ENCODE measurements at regions not wholly inside any gene's neighbourhood (a gene's known extent, or its start where the extent isn't known, plus 50 kb on each side); places are given as distances from the start of the nearest gene placed in this dataset.

GRCh38 chr2:77831471-77831870 lies 309.3 kb upstream of the LRRTM4 start:
- POLR2A ChIA-PET (ENCODE audit: low non-redundant PET): no interaction called here
- H3K27ac ChIP-seq: no peak overlapping the region
- no peak for DNase-seq (ENCODE audit: low spot score)
- CTCF ChIA-PET: no interaction called here
- no peak for TF ChIP-seq CTCF (conservative IDR thresholded peaks at IDR 0.05; ENCODE audit: low read depth)

DNA sequence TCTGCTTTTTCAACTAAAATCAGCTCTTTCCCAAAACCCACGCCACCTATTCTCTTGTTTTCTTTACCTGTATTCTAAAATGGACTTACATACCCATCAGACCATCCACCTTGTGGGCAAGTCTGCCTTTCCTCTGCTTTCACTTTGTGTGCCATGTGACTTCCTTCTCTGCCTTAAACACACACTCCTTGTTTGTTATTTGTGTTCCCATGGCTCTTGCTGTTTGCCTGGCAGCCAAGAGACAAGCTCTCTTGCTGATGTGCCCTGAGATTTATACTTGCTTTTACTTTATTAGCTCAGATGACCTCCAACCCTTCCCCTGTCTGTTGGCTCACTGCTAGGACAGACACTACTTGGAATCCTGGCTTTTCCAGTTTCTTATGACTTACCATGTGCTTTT lies 309.7 kb upstream of the LRRTM4 start:
- POLR2A ChIA-PET (ENCODE audit: low non-redundant PET): no interaction called here
- no peak for TF ChIP-seq CTCF (conservative IDR thresholded peaks at IDR 0.05; ENCODE audit: low read depth)
- CTCF ChIA-PET: no interaction called here
- no peak overlapping the region for H3K27ac ChIP-seq
- DNase-seq (ENCODE audit: low spot score): no peak

DNA sequence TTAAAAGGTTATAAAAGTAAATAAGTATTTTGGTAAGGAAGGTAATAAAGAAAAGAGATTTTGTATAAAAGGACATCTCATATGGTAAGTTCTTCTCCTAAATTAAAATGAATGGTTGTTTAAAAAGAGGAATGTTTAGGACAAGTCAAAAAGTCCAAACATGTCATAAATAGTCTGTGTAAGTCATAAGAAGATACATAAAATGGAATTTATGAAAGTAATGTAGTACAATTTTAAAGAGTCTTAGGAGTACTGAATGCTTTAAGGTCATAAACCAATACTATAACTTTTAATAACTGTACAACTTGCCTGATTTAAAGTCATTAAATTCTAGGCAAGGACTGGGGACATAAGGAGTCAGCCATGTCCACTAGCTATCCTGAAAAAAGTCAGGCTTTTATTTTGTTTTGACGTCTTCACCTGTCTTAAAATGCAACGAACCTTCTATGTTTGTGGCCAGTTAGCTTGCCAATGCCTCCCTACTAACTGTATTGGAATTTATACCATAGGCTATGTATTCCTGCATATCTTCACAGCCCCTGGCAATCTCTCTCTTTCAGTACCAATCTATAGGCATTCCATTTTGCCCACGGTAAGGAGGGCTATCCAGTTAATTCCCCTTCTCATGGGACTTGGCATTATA lies 312.3 kb upstream of the LRRTM4 start:
- POLR2A ChIA-PET (ENCODE audit: low non-redundant PET): no interaction called here
- TF ChIP-seq CTCF (conservative IDR thresholded peaks at IDR 0.05; ENCODE audit: low read depth): no peak
- no peak overlapping the region for H3K27ac ChIP-seq
- CTCF ChIA-PET: interaction anchor here (0.6 kb wide), 1 partner anchor 236 kb away, joined by 3 read pairs; no protein-coding TSS in a partner anchor
- no peak for DNase-seq (ENCODE audit: low spot score)

DNA sequence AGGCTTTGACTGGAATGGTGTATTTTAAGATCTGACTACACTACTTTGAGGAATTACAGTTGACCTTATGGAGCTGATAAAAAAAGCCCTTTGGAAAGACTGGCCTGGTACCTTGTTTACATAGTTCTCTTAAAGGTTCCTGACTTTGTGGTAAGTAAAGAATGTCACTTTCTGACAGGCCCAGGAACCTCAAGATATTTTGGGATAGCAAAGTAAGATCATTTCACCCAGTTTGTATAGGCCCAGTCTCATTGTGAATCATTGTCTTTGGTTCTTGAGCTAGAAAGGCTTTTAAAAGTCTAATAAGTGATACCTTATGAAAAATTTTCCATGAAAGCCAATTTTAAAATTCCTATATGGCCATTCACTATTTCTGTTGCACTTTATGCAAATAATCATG lies 316.3 kb upstream of the LRRTM4 start:
- CTCF ChIA-PET: no interaction called here
- POLR2A ChIA-PET (ENCODE audit: low non-redundant PET): no interaction called here
- TF ChIP-seq CTCF (conservative IDR thresholded peaks at IDR 0.05; ENCODE audit: low read depth): no peak
- no peak for DNase-seq (ENCODE audit: low spot score)
- no peak overlapping the region for H3K27ac ChIP-seq

DNA sequence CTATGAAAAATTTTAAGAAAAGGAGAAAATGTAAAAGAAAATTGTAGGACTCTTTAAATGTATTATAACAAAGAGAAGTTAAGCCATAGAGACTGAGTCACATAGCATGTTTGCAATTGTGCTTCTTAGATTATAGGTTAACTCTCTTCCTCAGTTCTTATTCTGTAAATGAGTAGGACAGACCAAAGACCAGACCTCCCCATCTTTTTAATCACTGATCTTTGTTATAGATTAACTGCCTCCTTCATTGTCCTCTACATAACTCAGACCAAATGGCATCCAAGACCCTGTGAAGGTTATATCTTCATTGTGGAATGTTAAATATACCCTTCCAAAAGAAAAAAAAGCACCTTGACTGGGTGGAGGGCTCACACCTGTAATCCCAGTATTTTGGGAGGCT lies 316.9 kb upstream of the LRRTM4 start:
- CTCF ChIA-PET: no interaction called here
- H3K27ac ChIP-seq: no peak overlapping the region
- no peak for DNase-seq (ENCODE audit: low spot score)
- TF ChIP-seq CTCF (conservative IDR thresholded peaks at IDR 0.05; ENCODE audit: low read depth): no peak
- POLR2A ChIA-PET (ENCODE audit: low non-redundant PET): no interaction called here

DNA sequence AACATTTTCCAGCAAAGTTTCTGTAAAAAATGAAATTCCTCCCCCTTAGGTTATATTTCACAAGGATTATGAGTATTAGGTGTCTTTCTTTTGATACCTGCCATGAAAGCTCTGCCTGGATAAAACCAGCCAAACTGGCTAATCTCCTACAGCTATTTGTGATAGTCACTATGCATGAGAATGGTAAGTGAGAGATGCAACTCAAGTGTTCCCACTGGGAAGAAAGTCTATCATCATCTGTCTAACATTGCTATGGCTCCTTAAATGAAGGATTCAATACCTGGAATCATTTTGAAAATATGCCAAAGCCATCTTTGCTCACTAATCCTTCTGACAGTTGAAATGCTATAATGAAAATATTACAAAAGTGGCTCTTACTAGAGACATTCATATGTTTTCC lies 339.9 kb upstream of the LRRTM4 start:
- POLR2A ChIA-PET (ENCODE audit: low non-redundant PET): no interaction called here
- CTCF ChIA-PET: no interaction called here
- DNase-seq (ENCODE audit: low spot score): no peak
- H3K27ac ChIP-seq: no peak overlapping the region
- no peak for TF ChIP-seq CTCF (conservative IDR thresholded peaks at IDR 0.05; ENCODE audit: low read depth)

Data from RWPE1 (cell line).